HepG2 (cell line): ENCODE measurements at regions not wholly inside any gene's neighbourhood (a gene's known extent, or its start where the extent isn't known, plus 50 kb on each side); places are given as distances from the start of the nearest gene placed in this dataset.

Source experiments
- DNMT3B ChIP-seq: conservative IDR thresholded peaks from 2 replicates; pipeline ENCODE4 v1.6.1; 2016; ENCODE audit warnings: missing biosample characterization, control low read depth
- ESRRA ChIP-seq: sonication (generic); formaldehyde crosslinking; IDR thresholded peaks from 2 replicates; pipeline ENCODE4 v1.5.1; 2020; ENCODE audit warnings: mild to moderate bottlenecking, low read depth, missing genetic modification reagents
- FOXM1 ChIP-seq: sonication (generic); formaldehyde crosslinking; IDR thresholded peaks from 2 replicates; pipeline ENCODE4 v1.5.0; 2020; ENCODE audit warnings: missing genetic modification reagents
- HDAC1 ChIP-seq: sonication (generic); formaldehyde crosslinking; IDR thresholded peaks from 2 replicates; pipeline ENCODE4 v1.5.1; 2020; ENCODE audit warnings: mild to moderate bottlenecking, missing genetic modification reagents
- MAFK ChIP-seq, 2 experiments: IDR thresholded peaks in 1 of 2; conservative IDR thresholded peaks in 1 of 2; 2 replicates each; pipeline ENCODE4 v1.6.1; 2011; ENCODE audit warnings: improper control_type of control experiment in 2 of 2, low read length in 2 of 2
- RARG ChIP-seq: sonication (generic); formaldehyde crosslinking; IDR thresholded peaks from 2 replicates; pipeline ENCODE4 v1.4.0; 2020; ENCODE audit warnings: low read depth, mild to moderate bottlenecking, missing genetic modification reagents
- REST ChIP-seq, 2 experiments: IDR thresholded peaks; 2 replicates each; pipeline ENCODE4 v1.6.1; 2011 to 2012; ENCODE audit warnings: low read length in 2 of 2, borderline replicate concordance in 1 of 2, low read depth in 1 of 2, mild to moderate bottlenecking in 1 of 2, moderate library complexity in 1 of 2
- RFX5 ChIP-seq: IDR thresholded peaks from 2 replicates; pipeline ENCODE4 v1.6.1; 2011; ENCODE audit warnings: low read depth, low read length, improper control_type of control experiment
- TOE1 ChIP-seq: sonication (generic); formaldehyde crosslinking; IDR thresholded peaks from 2 replicates; pipeline ENCODE4 v1.4.0; 2020; ENCODE audit warnings: mild to moderate bottlenecking, missing genetic modification reagents
- YY1 ChIP-seq: IDR thresholded peaks from 2 replicates; pipeline ENCODE4 v1.6.1; 2011; ENCODE audit warnings: low read length, low read depth, moderate library complexity, mild to moderate bottlenecking; ENCODE audit not compliant: insufficient read depth, insufficient replicate concordance
- TF ChIP-seq, protein P1 (sequence below): sonication (generic); formaldehyde crosslinking; IDR thresholded peaks from 2 replicates; pipeline ENCODE4 v1.5.1; 2020; ENCODE audit warnings: missing genetic modification reagents, mild to moderate bottlenecking, borderline replicate concordance
- TF ChIP-seq, protein P2 (sequence below): sonication (generic); formaldehyde crosslinking; IDR thresholded peaks from 2 replicates; pipeline ENCODE4 v1.4.0; 2020; ENCODE audit warnings: missing genetic modification reagents
- TF ChIP-seq, protein P3 (sequence below), 2 experiments: fragments of 450-650 bp in 1 of 2; sonication (generic) in 1 of 2; formaldehyde crosslinking in 1 of 2; IDR thresholded peaks; 2 replicates each; pipeline versions ENCODE4 v1.6.1 to v1.8.0; 2016 to 2022; ENCODE audit warnings: antibody characterized with exemption in 1 of 2, mild to moderate bottlenecking in 1 of 2, missing genetic modification reagents in 1 of 2

GRCh38 chr13:73918691-73919090 lies 215.5 kb downstream of the KLF12 start:
- TF ChIP-seq FOXM1 (CRISPR knock-in tag) (no peak), DNMT3B (no peak), ESRRA (no peak), RFX5 (no peak), TOE1 (CRISPR knock-in tag) (no peak), REST (IDR thresholded peaks at IDR 0.05; ENCODE audit: borderline replicate concordance in 1 of 2, low read depth in 1 of 2, low read length in 2 of 2) (no peak), YY1 (no peak), MAFK (conservative IDR thresholded peaks at IDR 0.05 in 1 of 2, IDR thresholded peaks at IDR 0.05 in 1 of 2; ENCODE audit: low read length in 2 of 2) (no peak), RARG (CRISPR knock-in tag) (no peak), HDAC1 (CRISPR knock-in tag) (no peak)
- TF ChIP-seq, protein P1, sequence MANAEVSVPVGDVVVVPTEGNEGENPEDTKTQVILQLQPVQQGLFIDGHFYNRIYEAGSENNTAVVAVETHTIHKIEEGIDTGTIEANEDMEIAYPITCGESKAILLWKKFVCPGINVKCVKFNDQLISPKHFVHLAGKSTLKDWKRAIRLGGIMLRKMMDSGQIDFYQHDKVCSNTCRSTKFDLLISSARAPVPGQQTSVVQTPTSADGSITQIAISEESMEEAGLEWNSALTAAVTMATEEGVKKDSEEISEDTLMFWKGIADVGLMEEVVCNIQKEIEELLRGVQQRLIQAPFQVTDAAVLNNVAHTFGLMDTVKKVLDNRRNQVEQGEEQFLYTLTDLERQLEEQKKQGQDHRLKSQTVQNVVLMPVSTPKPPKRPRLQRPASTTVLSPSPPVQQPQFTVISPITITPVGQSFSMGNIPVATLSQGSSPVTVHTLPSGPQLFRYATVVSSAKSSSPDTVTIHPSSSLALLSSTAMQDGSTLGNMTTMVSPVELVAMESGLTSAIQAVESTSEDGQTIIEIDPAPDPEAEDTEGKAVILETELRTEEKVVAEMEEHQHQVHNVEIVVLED (CRISPR knock-in tag), result no peak
- TF ChIP-seq, protein P2, sequence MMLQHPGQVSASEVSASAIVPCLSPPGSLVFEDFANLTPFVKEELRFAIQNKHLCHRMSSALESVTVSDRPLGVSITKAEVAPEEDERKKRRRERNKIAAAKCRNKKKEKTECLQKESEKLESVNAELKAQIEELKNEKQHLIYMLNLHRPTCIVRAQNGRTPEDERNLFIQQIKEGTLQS (CRISPR knock-in tag), result no peak
- TF ChIP-seq, protein P3, sequence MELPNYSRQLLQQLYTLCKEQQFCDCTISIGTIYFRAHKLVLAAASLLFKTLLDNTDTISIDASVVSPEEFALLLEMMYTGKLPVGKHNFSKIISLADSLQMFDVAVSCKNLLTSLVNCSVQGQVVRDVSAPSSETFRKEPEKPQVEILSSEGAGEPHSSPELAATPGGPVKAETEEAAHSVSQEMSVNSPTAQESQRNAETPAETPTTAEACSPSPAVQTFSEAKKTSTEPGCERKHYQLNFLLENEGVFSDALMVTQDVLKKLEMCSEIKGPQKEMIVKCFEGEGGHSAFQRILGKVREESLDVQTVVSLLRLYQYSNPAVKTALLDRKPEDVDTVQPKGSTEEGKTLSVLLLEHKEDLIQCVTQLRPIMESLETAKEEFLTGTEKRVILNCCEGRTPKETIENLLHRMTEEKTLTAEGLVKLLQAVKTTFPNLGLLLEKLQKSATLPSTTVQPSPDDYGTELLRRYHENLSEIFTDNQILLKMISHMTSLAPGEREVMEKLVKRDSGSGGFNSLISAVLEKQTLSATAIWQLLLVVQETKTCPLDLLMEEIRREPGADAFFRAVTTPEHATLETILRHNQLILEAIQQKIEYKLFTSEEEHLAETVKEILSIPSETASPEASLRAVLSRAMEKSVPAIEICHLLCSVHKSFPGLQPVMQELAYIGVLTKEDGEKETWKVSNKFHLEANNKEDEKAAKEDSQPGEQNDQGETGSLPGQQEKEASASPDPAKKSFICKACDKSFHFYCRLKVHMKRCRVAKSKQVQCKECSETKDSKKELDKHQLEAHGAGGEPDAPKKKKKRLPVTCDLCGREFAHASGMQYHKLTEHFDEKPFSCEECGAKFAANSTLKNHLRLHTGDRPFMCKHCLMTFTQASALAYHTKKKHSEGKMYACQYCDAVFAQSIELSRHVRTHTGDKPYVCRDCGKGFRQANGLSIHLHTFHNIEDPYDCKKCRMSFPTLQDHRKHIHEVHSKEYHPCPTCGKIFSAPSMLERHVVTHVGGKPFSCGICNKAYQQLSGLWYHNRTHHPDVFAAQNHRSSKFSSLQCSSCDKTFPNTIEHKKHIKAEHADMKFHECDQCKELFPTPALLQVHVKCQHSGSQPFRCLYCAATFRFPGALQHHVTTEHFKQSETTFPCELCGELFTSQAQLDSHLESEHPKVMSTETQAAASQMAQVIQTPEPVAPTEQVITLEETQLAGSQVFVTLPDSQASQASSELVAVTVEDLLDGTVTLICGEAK (IDR thresholded peaks at IDR 0.05), result no peak
- TF ChIP-seq, protein P3 (CRISPR knock-in tag; IDR thresholded peaks at IDR 0.05), result no peak
